ES-I3 (cell line): ENCODE measurements at regions not wholly inside any gene's neighbourhood (a gene's known extent, or its start where the extent isn't known, plus 50 kb on each side); places are given as distances from the start of the nearest gene placed in this dataset.
"Not testable (repeated sequence)": the region's sequence is repeated elsewhere in the genome, so short reads cannot be mapped to it uniquely, and the experiment has no call there.

Experiments used
- H3K36me3 ChIP-seq: 2 replicates; pipeline ENCODE4 v1.6.1; 2013; ENCODE audit warnings: mild to moderate bottlenecking, low read length, control low read depth, moderate library complexity; ENCODE audit not compliant: insufficient read depth
- H3K4me1 ChIP-seq: 2 replicates; pipeline ENCODE4 v1.6.1; 2013; ENCODE audit warnings: mild to moderate bottlenecking, control low read depth, low read length; ENCODE audit not compliant: insufficient read depth
- H3K9ac ChIP-seq: 2 replicates; pipeline ENCODE4 v1.6.1; 2013; ENCODE audit warnings: low read depth, mild to moderate bottlenecking, low read length, moderate library complexity
- H3K9me3 ChIP-seq: 2 replicates; pipeline ENCODE4 v1.6.1; 2013; ENCODE audit warnings: mild to moderate bottlenecking, low read length, moderate library complexity; ENCODE audit not compliant: control insufficient read depth, insufficient read depth

DNA sequence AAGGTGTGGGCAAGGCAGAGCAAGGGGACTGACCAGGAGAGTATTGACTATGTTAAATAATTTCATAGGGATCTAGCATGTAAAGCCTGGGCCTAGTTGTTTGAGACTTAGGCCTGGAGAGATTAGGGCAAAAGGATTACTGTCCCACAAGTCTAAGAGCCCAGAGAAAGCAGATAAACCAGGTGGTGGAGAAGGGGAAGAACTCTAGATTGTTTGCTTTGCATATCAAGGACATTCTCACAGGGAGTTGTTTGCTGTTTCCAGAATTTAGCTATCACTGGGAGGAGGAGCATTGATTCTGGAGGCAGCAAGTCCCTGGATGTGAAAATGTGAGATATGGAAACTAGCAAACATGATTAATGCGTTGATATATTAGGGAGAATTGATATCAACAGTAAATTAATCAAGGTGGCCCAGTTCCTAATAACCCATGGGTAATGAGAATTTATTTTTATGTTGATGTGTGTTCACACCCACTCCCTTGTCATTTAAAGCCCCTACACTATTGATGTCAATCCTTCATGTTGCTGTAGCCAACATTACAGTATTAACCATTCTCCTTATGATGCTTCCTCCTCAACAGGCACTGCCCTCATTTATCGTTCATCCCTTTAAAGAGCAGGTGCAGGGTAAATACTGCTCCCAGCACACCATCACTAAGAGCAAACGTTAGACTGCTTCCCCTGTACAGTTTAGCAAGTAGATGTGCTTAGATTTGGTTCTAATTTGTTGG is 1666.7 kb upstream of the FLRT2 start:
- peaks cover 5% of the 10 kb centered on the region; the same call in 1 of the 2 replicates for H3K4me1 ChIP-seq
- no peaks in the 10 kb centered on the region for H3K9me3 ChIP-seq
- no peaks in the 10 kb centered on the region for H3K36me3 ChIP-seq
- H3K9ac ChIP-seq: no peak overlapping the region

GRCh38 chr14:83864106-83864505 is 1665.8 kb upstream of the FLRT2 start:
- Histone ChIP-seq H3K9me3 (no peaks in the 10 kb centered on the region), H3K9ac (no peak overlapping the region), H3K4me1 (peaks cover 5% of the 10 kb centered on the region; the same call in 1 of the 2 replicates), H3K36me3 (no peaks in the 10 kb centered on the region)

DNA sequence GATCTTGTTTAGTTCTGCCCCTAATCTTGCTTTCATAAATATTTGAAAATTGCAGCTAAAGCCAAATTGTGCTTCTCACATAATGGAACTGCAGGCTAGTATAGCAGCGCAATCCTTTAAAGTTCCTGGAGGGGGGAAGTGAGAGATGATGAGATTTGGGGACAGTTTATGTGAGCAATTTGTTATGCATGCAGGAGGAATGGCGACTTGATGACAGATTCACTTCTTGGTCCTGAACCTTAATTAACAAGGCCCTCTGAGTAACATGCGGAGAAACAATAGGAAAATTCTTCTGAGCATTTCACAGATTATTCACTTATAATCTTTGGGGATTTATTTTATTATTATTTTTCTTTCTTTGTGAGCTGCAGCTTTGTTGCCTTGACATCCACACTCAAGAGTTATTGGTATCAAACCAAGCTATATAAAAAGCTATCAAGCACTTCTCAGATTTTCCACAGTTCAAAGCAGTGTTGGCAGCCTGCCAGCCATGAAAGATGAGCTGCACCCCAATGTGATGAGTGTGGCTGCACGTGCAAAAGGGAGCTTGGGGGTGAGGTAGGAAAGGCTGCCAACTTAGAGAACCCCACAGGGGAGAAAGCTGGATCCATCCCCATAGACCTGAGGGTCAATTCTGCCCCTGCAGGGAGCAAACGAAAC is 1662.2 kb upstream of the FLRT2 start:
- no peak overlapping the region for H3K9ac ChIP-seq
- no peaks in the 10 kb centered on the region for H3K36me3 ChIP-seq
- peaks cover 5% of the 10 kb centered on the region; the same call in 1 of the 2 replicates for H3K4me1 ChIP-seq
- H3K9me3 ChIP-seq: no peaks in the 10 kb centered on the region

DNA sequence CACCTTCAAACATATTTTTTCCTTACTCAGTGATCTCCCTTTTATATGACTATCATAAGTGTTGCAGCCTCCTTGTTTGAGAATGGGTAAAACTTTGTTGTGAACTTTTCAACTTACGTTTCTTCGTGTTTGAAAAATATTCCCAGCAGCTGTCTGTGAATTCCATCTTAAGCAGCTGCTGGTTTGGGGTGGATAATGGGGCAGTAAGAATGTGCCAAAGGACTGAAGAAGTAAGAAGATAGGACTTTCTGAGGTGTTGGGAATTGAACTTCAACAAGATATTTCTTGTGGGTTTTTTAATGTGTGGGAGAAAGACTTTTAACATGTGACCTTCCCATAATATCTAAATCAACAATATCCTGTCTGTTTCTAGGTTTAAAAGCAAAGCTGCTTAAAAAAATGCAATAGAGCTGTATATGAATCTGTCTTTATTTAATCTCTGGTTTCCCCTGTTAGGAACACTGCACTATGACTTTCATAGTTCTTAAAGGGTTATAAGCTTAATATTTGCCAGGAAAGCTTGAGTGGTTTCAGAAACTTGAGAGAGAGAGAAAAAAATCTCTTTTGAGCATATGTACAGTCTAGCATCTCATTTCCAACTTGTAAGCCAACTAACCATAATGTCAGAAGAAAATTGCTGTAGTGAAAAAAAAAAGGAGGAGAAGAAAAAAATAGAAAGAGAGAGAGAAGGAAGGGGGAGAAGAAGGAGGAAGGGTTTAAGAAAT is 1659.2 kb upstream of the FLRT2 start:
- H3K36me3 ChIP-seq: no peaks in the 10 kb centered on the region
- no peaks in the 10 kb centered on the region for H3K4me1 ChIP-seq
- H3K9ac ChIP-seq: no peak overlapping the region
- H3K9me3 ChIP-seq: no peaks in the 10 kb centered on the region

- Histone ChIP-seq H3K9ac (no peak overlapping the region), H3K4me1 (no peaks in the 10 kb centered on the region), H3K9me3 (no peaks in the 10 kb centered on the region)
These were observed 1656.3 kb upstream of the FLRT2 start for GRCh38 chr14:83873669-83874068.

GRCh38 chr14:83874662-83875061 is 1655.3 kb upstream of the FLRT2 start:
- H3K9ac ChIP-seq: no peak overlapping the region
- H3K36me3 ChIP-seq: no peaks in the 10 kb centered on the region
- no peaks in the 10 kb centered on the region for H3K9me3 ChIP-seq
- H3K4me1 ChIP-seq: no peaks in the 10 kb centered on the region

More at GRCh38 chr14:83873669-83874068, 1656.3 kb upstream of the FLRT2 start:
- no peaks in the 10 kb centered on the region for H3K36me3 ChIP-seq

- H3K4me1 ChIP-seq: no peaks in the 10 kb centered on the region
- no peaks in the 10 kb centered on the region for H3K36me3 ChIP-seq
- no peak overlapping the region for H3K9ac ChIP-seq
- no peaks in the 10 kb centered on the region for H3K9me3 ChIP-seq
These were observed 1646.2 kb upstream of the FLRT2 start for GRCh38 chr14:83883732-83884131.

GRCh38 chr14:83885837-83886293 is 1644.1 kb upstream of the FLRT2 start:
- no peak overlapping the region for H3K9ac ChIP-seq

GRCh38 chr14:83887866-83888265 is 1642.1 kb upstream of the FLRT2 start:
- H3K36me3 ChIP-seq: no peaks in the 10 kb centered on the region
- no peak overlapping the region for H3K9ac ChIP-seq
- H3K4me1 ChIP-seq: no peaks in the 10 kb centered on the region
- no peaks in the 10 kb centered on the region for H3K9me3 ChIP-seq

More at GRCh38 chr14:83885837-83886293, 1644.1 kb upstream of the FLRT2 start:
- Histone ChIP-seq H3K4me1 (no peaks in the 10 kb centered on the region), H3K36me3 (no peaks in the 10 kb centered on the region), H3K9me3 (no peaks in the 10 kb centered on the region)

DNA sequence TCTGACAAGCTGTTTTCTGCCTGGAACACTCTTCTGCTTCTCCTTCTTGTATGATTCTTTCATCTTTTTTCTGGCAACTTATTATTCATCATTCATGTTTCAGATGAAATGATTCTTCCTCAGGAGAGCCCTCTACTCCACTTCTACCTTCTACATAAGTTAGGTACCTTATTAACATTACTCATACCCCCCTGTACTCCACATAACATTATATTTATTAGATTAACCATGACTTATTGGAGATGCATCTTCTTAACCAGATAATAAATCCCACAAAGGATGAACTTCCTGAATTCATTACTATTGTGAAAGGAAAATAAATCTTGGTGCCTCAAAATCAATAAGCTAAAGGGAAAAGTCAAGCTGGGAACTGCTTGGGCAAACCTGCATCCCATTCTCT is 1636.5 kb upstream of the FLRT2 start:
- Histone ChIP-seq H3K9ac (no peak overlapping the region), H3K36me3 (no peaks in the 10 kb centered on the region), H3K9me3 (no peaks in the 10 kb centered on the region), H3K4me1 (peaks cover 19% of the 10 kb centered on the region)

DNA sequence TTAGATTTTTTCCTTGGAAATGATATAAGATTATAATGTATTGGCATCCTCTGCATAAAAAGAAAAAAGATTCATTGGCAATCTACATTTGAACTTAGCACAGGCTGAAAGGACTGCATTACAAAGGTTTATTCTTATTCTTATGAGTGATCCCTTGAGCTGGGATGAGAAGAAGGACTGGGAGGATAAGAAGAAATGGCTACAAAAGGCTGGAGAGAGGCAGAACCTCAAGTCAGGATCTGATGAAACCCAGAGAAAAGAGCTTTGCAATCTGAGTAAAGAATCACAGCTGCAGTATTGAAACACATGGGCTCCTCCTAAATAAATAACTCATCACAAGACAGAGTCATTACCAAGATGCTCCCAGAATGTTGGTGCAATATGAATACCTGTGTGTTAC is 1635.4 kb upstream of the FLRT2 start:
- peaks cover 19% of the 10 kb centered on the region for H3K4me1 ChIP-seq

DNA sequence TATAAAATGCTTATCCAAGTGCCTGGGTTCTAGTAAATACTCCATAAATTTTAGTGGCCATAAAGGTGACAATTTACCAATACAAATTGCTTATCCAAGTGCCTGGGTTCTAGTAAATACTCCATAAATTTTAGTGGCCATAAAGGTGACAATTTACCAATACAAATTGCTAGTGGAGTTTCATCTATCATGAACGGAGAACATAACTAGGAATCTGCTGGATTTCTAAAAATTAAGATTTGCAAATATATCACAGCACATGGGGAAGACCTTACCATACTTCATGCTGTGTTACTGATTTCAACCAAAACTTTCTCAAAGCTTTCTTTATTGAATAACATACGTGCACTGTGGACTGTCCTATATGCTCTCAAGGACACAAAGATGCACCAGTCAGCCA is 1631.4 kb upstream of the FLRT2 start:
- H3K9ac ChIP-seq, H3K9me3 ChIP-seq, H3K36me3 ChIP-seq: not testable (repeated sequence)
- H3K4me1 ChIP-seq: peaks cover 13% of the 10 kb centered on the region

More for the DNA sequence above, 1635.4 kb upstream of the FLRT2 start:
- Histone ChIP-seq H3K36me3 (no peaks in the 10 kb centered on the region), H3K9ac (no peak overlapping the region), H3K9me3 (no peaks in the 10 kb centered on the region)

DNA sequence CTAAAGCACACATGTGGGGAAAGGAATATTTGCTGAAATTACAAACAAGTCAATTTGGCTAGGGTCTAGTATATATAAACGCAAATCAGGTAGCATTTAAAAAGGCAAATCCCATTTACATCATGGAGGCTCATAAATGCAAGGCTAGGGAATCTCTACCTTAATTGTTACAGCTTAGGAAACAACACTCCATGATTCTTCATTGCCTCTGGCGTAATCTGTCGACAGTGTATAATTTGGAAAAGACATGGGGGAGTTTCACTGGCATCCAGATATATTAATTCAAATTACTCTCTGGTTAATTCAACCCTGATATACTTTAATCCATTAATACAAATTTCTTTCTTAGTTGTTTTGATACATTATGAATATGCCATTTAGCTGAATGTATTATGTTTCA is 1630.2 kb upstream of the FLRT2 start:
- Histone ChIP-seq H3K9ac (no peak overlapping the region), H3K9me3 (no peaks in the 10 kb centered on the region), H3K36me3 (no peaks in the 10 kb centered on the region)

DNA sequence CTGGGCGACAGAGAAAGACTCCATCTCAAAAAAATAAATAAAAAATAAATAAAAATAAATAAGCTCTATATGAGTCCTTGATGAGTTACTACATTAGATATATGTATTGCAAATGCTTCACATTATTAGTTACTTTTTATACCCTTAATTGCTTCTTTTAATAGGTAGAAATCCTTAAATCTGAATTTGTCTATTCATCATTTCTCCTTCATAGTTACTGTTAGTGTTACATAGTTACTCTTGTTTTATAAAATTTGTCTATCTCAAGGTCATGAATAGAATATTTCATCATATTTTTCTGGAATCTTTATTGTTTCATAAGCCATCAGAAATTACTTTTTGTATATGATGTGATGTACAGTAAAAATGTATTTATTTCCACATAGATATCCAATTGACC is 1624.8 kb upstream of the FLRT2 start:
- no peak overlapping the region for H3K9ac ChIP-seq
- H3K36me3 ChIP-seq: no peaks in the 10 kb centered on the region
- H3K4me1 ChIP-seq: no peaks in the 10 kb centered on the region; the same call in 1 of the 2 replicates
- no peaks in the 10 kb centered on the region for H3K9me3 ChIP-seq

More for the DNA sequence above, 1630.2 kb upstream of the FLRT2 start:
- H3K4me1 ChIP-seq: peaks cover 4% of the 10 kb centered on the region; the same call in 1 of the 2 replicates
